Liver (tissue), 3 donors: ENCODE measurements at regions not wholly inside any gene's neighbourhood (a gene's known extent, or its start where the extent isn't known, plus 50 kb on each side); places are given as distances from the start of the nearest gene placed in this dataset.

Experiments used
- SP1 ChIP-seq: IDR thresholded peaks from 2 replicates; pipeline ENCODE4 v1.6.1; 2018; ENCODE audit warnings: antibody characterized with exemption, mild to moderate bottlenecking
- TF ChIP-seq, protein P1 (sequence below): fragments of 150-350 bp; IDR thresholded peaks from 2 replicates; pipeline ENCODE4 v1.5.1; 2017; ENCODE audit warnings: improper control_type of control experiment, low read depth, low read length; ENCODE audit not compliant: missing input control
- donor health status: healthy.
- donor health status: healthy.

DNA sequence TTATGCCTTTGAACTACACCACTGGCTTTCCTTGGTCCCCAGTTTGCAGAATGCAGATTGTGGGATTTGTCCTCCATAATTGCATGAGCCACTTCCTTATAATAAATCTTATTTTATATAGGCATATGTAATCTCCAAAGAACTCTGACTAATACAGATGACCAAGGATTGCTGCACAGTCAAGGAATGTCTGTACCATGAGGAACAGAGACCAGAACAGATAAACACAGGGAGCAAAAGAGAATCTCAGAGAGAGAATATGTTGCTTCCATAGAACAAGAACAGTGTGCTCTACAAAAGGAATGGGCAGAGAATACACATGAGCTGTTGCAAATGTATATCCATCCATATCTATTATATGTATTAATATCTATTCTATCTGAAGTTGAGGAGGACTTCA lies 111.1 kb downstream of the ADRA2C start:
- TF ChIP-seq SP1, result no peak
- TF ChIP-seq, protein P1, sequence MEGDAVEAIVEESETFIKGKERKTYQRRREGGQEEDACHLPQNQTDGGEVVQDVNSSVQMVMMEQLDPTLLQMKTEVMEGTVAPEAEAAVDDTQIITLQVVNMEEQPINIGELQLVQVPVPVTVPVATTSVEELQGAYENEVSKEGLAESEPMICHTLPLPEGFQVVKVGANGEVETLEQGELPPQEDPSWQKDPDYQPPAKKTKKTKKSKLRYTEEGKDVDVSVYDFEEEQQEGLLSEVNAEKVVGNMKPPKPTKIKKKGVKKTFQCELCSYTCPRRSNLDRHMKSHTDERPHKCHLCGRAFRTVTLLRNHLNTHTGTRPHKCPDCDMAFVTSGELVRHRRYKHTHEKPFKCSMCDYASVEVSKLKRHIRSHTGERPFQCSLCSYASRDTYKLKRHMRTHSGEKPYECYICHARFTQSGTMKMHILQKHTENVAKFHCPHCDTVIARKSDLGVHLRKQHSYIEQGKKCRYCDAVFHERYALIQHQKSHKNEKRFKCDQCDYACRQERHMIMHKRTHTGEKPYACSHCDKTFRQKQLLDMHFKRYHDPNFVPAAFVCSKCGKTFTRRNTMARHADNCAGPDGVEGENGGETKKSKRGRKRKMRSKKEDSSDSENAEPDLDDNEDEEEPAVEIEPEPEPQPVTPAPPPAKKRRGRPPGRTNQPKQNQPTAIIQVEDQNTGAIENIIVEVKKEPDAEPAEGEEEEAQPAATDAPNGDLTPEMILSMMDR, result no peak
